IMR-90 (cell line): ENCODE measurements at regions not wholly inside any gene's neighbourhood (a gene's known extent, or its start where the extent isn't known, plus 50 kb on each side); places are given as distances from the start of the nearest gene placed in this dataset.

Experiments used
- CTCF ChIP-seq: conservative IDR thresholded peaks from 2 replicates; pipeline ENCODE4 v1.5.1; 2012; ENCODE audit warnings: mild to moderate bottlenecking, low read depth, low read length, improper control_type of control experiment
- RAD21 ChIP-seq: IDR thresholded peaks from 2 replicates; pipeline ENCODE4 v1.6.1; 2012; ENCODE audit warnings: low read length, improper control_type of control experiment
- USF2 ChIP-seq: fragments of 150-350 bp; IDR thresholded peaks from 2 replicates; pipeline ENCODE4 v1.6.1; 2017; ENCODE audit warnings: mild to moderate bottlenecking, antibody characterized with exemption, low read length, low read depth

GRCh38 chr12:88816201-88816600, 235.9 kb upstream of the KITLG start:
- TF ChIP-seq RAD21: no peak
- no peak for TF ChIP-seq CTCF
- TF ChIP-seq USF2: no peak
